ENCODE measurements at regions not wholly inside any gene's neighbourhood (a gene's known extent, or its start where the extent isn't known, plus 50 kb on each side); places are given as distances from the start of the nearest gene placed in this dataset.
"Not testable (repeated sequence)": the region's sequence is repeated elsewhere in the genome, so short reads cannot be mapped to it uniquely, and the experiment has no call there.

DNA sequence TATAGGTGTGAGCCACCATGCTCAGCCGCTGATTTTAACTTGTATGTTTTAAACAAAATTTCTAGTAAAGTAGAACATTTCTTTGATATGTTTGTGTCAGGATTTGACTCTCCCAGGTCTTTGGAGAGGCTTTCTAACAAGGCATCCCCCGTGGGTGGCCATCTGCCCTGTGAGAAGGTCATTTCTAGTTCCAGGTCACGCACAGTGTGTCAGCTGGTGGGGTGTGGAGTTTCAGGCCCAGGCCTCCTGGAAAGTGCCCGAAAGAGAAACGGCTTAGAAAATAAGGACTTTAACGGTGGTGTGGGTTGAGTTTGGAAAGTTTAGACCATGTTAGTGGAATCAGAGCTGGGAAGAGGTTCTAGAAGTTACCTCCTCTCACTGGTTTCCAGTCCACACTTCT is 61.0 kb downstream of the SPDYE17 start:
- not testable (repeated sequence) for DNase-seq

DNA sequence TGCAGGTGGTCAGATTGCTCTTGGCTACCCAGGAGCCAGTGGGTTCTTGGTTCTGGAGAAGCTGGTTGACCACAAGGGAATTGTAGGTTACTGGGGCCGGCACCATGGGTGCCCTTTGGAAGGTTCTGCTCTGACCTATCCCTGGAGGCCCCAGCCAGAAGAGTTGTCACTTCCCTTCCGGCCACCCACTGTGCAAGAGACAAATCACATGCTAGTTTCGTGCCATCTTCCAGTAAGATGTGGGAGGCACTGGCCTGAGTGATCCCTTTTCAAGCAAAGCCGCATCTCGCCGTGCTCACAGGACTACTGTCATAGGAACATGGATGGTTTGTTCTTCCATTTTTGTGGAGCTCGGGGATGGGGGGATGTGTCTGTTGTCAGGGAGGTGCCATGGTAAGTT is 62.3 kb downstream of the SPDYE17 start:
- DNase-seq, result not testable (repeated sequence)

DNA sequence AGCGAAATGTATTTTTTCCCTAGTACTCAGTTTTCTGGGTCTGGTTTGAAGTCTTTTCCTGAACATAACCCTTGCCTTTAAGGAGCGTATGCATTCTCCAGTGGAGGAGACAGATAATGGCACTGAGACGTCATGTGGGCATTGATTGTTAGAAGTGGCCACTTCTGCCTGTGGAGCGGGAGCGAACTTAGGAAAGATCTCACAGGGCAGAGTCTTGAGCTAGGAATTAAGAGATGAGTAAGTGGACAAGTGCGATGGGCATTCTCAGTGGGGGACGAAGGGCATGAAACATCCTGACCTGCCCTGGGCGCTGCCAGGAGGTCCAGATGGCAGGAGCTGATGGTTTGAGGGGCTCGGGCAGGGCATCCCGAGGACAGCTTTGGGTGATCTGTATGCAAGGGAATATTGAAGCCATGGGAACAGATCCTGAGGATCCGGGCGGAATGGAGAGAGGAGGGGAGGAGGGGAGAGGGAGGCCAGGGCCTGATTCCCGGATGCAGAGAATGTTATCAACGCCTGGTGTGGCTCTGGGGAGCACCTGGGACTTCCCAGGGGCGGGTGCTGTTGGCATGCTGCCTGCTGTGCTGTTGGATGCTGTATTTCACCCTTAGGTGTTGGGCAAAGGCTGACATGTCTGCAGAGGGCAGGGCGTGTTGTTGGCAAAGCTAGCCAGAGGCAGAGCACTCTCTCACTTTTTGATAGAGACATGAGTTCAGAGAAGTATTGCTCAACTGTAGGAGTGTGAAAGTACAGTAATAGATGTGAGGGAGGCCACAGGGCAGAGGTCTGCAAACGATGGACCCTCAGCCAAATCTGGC is 66.2 kb downstream of the SPDYE17 start:
- DNase-seq, result not testable (repeated sequence)

DNA sequence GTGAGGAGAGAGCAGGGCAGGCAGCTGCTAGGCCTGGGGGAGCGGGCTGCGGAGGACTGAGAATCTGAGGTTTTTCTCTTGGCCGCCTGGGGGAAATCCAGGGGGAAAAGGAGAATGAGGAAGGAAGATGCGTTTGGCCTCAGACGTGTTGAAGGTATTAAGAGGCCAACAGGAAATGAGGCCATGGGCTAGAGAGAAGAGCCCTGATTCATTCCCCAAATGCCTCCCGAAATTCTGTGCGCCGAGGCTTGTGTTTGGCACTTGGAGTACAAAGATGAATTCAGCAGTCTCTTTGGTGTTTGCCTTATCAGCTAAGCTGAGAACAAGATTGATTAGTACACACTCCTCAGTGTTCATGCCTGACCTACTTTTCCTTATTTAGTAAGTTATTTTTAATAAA is 68.1 kb downstream of the SPDYE17 start:
- not testable (repeated sequence) for DNase-seq

DNA sequence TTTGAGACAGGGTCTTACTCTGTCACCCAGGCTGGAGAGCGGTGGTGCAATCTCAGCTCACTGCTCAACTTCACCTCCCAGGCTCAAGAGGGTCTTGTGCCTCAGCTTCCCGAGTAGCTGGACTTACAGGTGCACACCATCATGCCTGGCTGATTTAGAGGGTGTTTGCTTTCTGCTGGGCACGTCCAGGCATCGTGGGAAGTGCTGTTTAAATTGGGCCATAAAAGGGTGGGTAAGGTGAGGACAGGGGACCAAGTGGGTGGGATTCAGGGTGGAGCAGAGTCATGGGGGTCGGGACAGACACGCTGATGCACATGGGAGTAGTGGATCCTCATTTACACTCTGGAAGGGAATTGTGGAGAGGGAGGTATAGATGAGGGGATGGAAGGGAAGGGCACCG is 69.1 kb downstream of the SPDYE17 start:
- DNase-seq, result not testable (repeated sequence)

DNA sequence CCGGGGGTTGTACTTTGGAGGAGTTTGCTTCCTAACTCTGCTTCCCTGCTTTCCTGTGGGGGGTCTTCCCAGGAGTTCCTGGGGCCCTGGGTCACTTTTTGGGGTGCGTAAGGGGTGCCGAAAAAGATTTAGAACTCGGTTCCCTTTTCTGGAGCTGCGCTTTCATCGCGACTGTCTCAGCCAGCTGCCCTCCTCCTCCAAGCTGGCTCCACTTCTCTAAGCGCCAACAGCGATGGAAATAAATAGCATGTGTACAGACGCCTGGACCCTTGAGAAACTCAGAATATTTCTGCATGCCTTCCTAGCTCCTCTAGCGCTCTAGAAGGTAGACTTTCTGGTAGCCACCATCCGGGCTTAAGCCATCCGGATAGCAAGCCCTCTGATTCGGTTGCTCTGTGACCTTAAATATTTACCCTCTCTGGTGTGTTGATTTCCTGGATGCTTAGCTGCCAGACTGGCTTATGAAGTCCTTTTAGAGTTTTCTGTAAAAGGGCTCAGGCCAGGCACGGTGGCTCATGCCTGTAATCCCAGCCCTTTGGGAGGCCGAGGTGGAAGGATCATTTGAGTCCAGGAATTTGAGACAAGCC is 71.7 kb downstream of the SPDYE17 start:
- DNase-seq, result not testable (repeated sequence)

DNA sequence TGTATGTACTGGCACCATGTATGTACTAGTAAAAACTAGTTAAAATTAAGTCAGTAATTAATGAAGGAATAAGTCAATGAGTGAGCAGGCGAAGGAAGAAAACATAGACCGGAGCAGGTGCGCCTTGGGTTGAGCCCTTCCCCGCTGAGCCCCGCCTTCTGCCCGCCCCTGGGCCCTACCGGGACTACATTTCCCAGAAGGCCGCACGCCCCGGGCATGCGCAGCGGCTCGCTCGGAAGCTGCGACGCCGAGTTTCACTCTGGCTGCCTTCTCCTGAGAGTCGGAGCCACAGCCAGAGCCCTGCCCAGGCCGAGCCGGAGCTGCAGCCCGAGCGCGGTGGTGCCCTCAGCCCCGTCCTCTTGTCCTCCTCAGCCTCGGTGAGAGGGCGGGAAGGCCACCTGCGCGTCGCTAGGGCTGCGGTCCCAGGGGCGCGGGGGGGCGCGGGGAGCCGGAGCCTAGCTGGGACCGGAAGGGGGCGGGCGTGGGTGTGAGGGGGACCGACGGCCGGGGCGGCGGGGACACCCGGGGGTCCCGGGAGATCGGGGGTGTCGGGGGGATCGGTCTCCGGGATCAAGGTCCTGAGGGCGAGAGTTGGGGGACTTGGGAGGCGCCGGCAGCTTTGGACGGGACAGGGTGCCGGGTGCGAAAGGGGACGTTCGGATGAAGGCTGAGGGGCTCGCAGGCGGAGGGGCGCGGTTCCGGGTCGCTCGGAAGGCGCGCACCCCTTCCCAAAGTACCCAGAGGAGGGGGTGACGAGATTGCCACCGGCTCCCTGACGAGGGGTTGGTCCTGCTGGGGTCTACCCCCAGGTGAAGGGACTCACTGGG is 72.4 kb downstream of the SPDYE17 start:
- not testable (repeated sequence) for DNase-seq

DNA sequence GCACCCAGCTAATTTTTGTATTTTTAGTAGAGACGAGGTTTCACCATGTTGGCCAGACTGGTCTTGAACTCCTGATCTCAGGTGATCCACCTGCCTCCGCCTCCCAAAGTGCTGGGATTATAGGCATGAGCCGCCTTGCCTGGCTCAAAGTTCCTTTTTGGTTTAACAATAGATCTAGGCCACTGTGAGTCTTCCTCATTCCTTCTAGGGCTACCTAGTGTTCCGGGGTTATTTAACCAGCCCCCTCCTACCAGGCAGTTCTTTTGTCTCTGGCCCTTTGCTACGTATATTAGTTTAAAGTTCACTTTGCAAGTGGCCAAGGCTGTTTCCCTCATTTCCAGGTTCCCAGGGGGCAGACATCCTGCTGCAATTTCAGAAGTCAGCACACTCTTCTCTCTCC is 75.6 kb downstream of the SPDYE17 start:
- DNase-seq, result not testable (repeated sequence)

DNA sequence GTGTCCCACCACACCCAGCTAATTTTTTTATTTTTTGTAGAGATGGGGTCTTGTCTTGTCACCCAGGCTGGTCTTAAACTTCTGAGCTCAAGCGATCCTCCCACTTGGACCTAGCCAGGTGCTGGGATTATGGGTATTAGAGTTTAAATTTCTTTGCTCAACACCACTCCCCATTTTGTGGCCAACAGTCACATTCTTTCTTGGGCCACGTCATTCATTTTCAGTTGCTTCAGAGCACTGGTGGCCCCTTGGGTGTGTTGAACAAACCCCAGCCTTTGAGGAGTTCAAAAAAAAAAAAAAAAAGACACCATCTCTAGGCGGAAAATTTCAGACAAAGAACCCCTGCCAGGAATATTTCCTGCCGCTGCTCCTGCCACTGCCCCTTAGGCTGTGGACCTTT is 77.0 kb downstream of the SPDYE17 start:
- DNase-seq, result not testable (repeated sequence)

DNA sequence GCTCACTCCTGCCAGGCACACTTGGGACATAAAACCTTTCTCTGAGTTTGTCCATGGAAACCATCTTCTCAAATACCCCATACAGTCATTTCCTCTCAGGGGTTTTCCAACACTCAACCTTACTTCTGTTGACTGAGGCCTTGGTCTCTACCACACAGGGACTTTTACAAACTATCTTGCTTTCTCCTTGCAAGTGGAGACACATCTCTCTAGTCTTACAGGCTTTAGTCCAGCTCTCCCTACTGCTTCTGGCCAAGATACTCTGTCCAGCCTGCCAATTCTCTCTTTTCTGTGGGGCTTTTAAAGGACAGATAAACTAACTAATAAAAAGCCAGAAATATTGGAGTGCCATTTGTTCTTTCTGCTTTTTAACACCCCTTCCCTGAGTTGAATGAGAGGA is 87.6 kb downstream of the SPDYE17 start:
- DNase-seq, result not testable (repeated sequence)

DNA sequence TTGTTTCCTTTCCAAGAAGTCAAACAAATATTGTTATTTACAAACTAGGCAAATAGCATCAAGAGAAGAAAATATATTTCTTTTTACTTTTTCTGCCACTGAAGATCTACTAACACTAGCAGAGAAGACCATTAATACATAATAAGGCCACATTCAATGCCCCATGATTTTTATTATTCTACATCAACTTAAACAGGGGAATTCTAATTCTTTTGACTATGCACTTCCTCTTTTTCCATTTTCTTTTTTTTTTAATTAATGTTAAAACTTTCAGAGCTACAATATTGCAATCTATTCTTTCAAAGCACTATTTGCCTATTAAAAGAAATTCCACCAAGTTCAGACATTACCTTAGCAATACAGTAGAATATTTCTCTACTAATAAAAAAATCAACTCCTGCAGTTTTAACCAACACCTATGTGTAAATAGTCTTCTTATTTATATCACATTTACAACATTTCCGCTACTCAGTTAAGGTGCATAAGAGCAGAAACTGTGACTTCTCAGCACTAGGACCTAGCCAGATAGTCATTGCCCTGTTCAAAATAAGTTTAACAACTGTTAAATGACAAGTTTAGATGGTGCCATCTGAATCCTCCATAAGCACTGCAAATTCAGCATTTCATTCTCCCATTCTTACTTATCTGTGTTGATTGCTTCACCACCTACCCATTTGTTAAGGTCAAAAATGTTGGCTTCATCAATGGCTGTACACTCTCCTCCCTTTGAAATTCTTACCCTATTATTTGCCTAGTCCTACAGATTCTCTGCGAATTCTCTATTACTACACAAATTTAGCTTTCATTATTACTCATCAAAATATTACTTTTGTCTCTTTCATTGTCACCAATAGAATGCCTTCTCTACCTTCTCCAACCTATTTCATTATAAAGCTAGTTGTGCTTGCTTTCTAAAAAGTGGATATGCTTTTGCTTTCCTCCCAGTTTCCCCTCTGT is 90.1 kb downstream of the SPDYE17 start:
- not testable (repeated sequence) for DNase-seq

DNA sequence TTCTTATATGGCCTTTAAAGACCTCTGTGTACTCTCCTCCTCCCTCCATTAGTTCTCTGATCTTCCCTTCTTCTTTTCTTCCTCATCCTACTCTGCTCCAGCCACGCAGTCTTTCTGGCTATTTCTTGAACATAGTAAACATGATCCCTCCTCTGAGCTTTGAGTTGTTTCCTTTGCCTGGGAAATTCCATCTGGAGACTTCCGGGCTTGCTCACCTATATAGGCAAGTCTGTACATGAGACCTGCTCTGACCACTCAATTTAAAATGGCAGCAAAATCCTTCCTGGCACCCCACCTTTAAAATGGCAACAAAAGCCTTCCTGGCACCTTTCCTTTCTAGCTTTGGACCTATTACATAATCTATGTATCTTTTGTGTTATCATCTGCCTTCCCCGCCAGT is 94.4 kb downstream of the SPDYE17 start:
- not testable (repeated sequence) for DNase-seq

DNA sequence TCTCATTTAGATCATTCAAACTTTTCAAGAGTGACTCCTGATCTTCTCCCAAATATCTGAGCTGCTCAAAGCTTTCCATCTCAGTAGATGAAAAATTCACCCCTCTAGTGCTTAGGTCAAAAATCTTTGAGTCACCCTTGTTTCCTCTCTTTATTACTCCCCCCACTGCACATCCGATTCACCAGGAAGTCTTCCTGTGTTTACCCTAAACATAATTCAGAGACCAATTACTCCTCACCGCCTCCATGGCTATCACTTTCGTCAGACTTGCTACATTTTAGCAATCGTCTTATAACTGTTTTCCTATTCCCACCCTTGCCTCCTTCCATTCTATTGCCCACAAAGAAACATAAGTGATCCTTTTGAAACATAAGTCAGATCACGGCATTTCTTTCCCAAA is 94.8 kb downstream of the SPDYE17 start:
- not testable (repeated sequence) for DNase-seq

DNA sequence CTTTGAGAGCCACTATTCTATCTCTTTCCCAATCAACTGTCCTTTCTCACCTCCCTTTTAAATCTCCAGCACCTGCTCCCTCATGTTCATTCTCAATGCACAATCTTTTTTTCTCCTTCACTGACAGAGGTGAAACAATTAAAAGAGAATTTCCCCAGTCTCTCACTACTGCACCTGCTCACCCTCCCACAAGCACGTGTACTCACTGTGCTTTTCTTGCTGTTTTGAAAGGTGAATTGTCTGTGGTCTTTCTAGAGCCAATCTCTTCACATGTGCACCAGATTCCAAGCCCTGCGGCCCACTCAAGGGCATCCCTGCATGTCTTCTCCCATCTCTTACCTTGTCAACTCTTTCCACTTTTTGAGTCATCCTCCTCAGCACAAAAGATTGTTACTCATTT is 95.8 kb downstream of the SPDYE17 start:
- not testable (repeated sequence) for DNase-seq

DNA sequence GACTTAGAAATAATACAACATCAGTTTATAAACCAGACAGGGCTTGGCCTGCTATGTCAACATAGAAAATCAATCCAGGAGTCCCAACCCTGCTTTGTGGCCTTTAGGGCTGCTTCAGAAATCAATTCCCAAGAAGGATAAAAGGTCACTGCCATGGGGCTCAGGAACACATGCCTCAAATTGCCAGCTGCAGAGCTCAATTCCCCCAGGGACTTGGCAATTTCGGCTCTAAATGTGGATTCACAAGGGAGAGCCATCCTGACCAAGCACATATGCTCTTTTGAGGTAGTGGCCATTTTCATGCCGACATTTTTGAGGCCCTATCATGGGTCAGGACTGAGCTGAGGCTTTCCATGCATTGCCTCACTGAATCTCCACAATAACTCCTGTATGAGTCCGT is 97.5 kb downstream of the SPDYE17 start:
- not testable (repeated sequence) for DNase-seq

DNA sequence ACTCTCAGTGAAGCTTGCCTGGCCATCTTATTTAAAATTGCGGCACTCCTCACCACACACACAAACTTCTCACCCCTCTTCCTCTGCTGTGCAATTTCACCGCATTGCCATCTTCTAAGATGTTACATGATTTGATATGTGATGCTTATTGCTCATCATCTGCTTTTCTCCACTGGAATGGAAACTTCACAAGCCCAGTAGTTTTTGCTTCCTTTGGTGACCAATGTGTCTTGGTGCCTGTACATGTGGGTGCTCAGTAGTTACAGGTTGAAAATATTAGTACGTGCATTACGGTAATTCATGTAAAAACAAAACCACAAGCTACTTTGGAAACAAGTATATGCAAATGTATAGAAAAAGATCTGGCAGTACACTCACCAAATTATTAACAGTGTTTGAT is 99.2 kb downstream of the SPDYE17 start:
- not testable (repeated sequence) for DNase-seq

DNA sequence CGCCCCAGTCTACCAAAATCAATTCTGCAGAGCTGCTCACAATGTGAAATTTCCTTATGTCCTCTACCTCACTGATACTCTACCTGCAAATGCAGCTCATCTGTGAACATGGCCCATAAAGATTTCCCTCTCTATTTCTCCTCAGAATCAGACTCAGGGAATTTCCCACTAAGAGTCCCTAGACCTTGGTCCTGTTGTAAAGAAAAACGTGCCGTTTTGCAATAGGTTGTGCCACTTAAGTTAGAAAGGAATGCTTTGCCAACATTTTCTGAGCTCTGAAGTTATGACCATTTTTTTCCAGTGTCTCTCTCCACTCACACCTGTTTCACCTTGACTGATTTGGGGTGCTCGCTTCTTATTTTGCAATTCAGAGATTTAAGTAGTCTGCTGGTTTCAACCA is 100.7 kb downstream of the SPDYE17 start:
- not testable (repeated sequence) for DNase-seq

DNA sequence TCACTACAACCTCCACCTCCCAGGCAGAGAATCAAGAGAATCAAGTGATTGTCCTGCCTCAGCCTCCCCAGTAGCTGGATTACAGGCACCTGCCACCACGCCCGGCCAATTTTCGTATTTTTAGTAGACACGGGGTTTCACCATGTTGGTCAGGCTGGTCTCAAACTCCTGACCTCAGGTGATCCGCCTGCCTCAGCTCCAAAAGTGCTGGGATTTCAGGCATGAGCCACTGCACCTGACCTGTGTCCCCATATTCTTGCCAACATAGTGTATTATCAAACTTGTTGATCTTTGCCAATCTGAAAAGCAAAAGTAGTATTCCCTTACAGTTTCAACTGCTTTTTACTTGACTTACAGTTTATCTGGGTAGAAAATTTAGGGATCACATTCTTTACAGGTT is 101.7 kb downstream of the SPDYE17 start:
- DNase-seq, result not testable (repeated sequence)

DNA sequence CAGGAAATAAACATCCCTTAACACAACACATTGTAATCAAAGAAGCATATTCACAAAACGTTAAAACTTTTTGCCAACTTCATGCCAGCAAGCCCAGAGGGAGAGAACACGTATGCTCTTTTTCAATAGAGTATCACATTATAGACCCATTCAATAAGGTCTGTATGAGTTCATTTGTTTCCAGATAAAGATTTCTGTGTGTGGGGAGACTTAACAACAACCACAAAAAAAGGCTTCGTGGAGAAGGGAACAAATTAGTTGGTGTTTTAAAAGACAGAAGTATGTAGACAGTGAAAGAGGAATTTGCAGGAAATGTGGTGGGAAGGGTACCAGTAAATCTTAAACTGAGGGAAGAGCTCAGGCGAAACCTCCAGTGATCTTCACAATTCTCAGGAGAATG is 103.4 kb downstream of the SPDYE17 start:
- not testable (repeated sequence) for DNase-seq

DNA sequence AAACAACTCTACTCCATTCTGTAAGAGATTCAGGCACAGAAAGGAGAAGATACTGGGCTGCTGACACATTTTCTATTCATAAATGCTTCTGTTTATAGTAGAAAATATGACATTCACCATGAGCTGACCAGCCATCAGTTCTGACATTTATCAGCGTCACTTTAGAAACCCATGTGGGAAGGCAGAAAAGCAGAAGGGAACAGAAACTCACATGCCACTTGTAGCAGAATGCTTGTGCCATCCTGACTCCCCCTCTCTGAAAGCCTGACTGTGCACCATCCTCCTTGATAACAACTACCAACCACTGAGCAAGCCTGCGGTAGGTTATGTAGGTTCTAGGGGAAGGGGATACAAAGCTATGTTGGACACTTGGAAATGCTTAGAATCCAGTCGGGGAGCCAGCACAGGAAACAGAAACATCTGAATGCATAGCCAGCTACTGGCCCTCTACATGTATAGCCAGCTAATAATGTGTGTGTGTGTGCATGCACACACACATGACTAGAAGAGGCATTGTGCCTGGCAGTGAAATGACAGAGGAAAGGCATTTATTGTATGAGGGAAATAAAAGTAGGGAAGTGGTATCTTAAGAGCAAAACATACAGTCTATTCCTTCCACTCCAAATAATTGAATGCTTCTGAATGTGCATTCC is 104.3 kb downstream of the SPDYE17 start:
- not testable (repeated sequence) for DNase-seq

DNA sequence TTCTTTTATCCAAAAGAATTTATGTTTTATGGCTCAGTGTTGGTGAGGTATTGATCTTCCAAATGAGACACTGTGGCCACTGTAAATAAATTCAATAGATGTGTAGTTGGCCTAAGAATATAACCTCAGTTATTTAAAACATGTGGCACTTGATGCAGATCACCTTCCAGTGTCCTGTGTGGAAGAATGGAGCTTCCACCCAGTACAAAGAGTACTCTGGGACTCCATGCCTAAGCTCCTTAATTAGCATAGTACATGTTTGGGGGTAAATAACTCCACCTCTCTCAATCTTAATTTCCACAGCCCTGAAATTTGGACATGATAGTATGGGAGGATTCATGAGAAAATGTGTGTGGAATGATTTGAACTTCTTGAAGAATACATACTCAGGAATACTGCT is 105.7 kb downstream of the SPDYE17 start:
- DNase-seq, result not testable (repeated sequence)

DNA sequence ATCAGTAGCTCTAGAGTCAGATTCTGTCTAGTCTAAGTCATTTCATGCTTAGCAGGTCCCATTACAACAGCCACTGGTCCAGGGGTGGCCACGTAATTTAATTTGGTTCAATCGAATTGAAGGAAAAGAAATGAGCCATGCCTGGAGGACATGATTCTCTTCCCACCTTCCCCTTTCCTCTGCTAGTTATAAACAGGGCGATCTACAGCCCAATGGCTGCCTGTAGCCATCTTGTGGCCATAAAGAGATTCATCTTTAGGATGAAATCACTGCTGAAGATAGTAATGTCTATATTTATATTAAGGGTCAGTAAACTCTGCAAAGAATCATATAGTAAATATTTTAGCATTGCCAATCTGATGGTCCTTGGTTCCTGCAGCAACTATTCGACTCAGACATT is 107.4 kb downstream of the SPDYE17 start:
- DNase-seq, result not testable (repeated sequence)
